Neural progenitor cell (in vitro differentiated cells): ENCODE measurements at regions not wholly inside any gene's neighbourhood (a gene's known extent, or its start where the extent isn't known, plus 50 kb on each side); places are given as distances from the start of the nearest gene placed in this dataset.

Source experiments
- DNase-seq: peaks from one replicate; pipeline ENCODE4 v3.0.0-alpha.2; 2016; ENCODE audit warnings: low spot score
- H2AFZ ChIP-seq: fragments of 200-600 bp; sonication (generic); replicated peaks from 2 replicates; pipeline ENCODE4 v1.6.1; 2016; ENCODE audit warnings: antibody characterized with exemption
- H3F3A ChIP-seq: fragments of 200-600 bp; sonication (generic); 2 replicates; pipeline ENCODE4 v1.6.1; 2016; ENCODE audit warnings: antibody characterized with exemption, low read depth
- H3K27ac ChIP-seq: fragments of 200-600 bp; sonication (generic); 2 replicates; pipeline ENCODE4 v1.5.1; 2016; ENCODE audit warnings: mild to moderate bottlenecking
- H3K27me3 ChIP-seq: fragments of 200-600 bp; sonication (generic); 2 replicates; pipeline ENCODE4 v1.6.1; 2016; ENCODE audit warnings: mild to moderate bottlenecking, moderate library complexity
- H3K36me3 ChIP-seq: fragments of 200-600 bp; sonication (generic); 2 replicates; pipeline ENCODE4 v1.5.1; 2016
- H3K4me1 ChIP-seq: fragments of 200-600 bp; sonication (generic); 2 replicates; pipeline ENCODE4 v1.6.1; 2016; ENCODE audit warnings: mixed run types
- H3K4me2 ChIP-seq: fragments of 200-600 bp; sonication (generic); 2 replicates; pipeline ENCODE4 v1.6.1; 2016
- H3K4me3 ChIP-seq: fragments of 200-600 bp; sonication (generic); 2 replicates; pipeline ENCODE4 v1.5.1; 2016
- H3K79me2 ChIP-seq: fragments of 200-600 bp; sonication (generic); 2 replicates; pipeline ENCODE4 v1.6.1; 2016; ENCODE audit warnings: low read depth
- H3K9ac ChIP-seq: fragments of 200-600 bp; sonication (generic); 2 replicates; pipeline ENCODE4 v1.6.1; 2016
- H3K9me3 ChIP-seq: fragments of 200-600 bp; sonication (generic); 2 replicates; pipeline ENCODE4 v1.5.1; 2016; ENCODE audit warnings: low read depth
- H4K20me1 ChIP-seq: fragments of 200-600 bp; sonication (generic); 2 replicates; pipeline ENCODE4 v1.6.1; 2016; ENCODE audit warnings: low read depth
- H3K27ac Mint-ChIP-seq: 3 replicates; pipeline ENCODE4 v1.8.0; 2021; ENCODE audit warnings: mixed read lengths
- H3K27me3 Mint-ChIP-seq: 2 replicates; pipeline ENCODE4 v1.8.0; 2022; ENCODE audit warnings: low read depth, mild to moderate bottlenecking, inconsistent platforms, moderate library complexity, mixed read lengths; ENCODE audit not compliant: insufficient read depth
- H3K36me3 Mint-ChIP-seq: 3 replicates; pipeline ENCODE4 v1.8.0; 2021; ENCODE audit warnings: mixed read lengths
- H3K4me1 Mint-ChIP-seq: 3 replicates; pipeline ENCODE4 v1.8.0; 2021; ENCODE audit warnings: mixed read lengths
- H3K4me3 Mint-ChIP-seq: 3 replicates; pipeline ENCODE4 v1.8.0; 2021; ENCODE audit warnings: mild to moderate bottlenecking, moderate library complexity, mixed read lengths
- H3K9me3 Mint-ChIP-seq: 3 replicates; pipeline ENCODE4 v1.8.0; 2020; ENCODE audit warnings: mixed read lengths
- CTCF ChIP-seq: fragments of 200-600 bp; sonication (generic); IDR thresholded peaks from 2 replicates; pipeline ENCODE4 v1.5.1; 2017; ENCODE audit warnings: antibody characterized with exemption, mild to moderate bottlenecking
- EZH2 ChIP-seq: fragments of 200-600 bp; sonication (generic); IDR thresholded peaks from 2 replicates; pipeline ENCODE4 v1.6.1; 2017; ENCODE audit warnings: antibody characterized with exemption, mild to moderate bottlenecking, moderate library complexity
- EZH2phosphoT487 ChIP-seq: fragments of 200-600 bp; sonication (generic); IDR thresholded peaks from 2 replicates; pipeline ENCODE4 v1.6.1; 2017; ENCODE audit warnings: antibody characterized with exemption

GRCh38 chr16:48963901-48964615, 317.6 kb downstream of the CBLN1 start:
- H3K27ac Mint-ChIP-seq: no peak overlapping the region

GRCh38 chr16:48963306-48963705, 318.3 kb downstream of the CBLN1 start:
- Histone ChIP-seq H3K27ac (no peak overlapping the region), H3F3A (no peaks in the 10 kb centered on the region), H2AFZ (no peak overlapping the region), H4K20me1 (no peaks in the 10 kb centered on the region), H3K4me3 (no peak overlapping the region), H3K4me1 (no peaks in the 10 kb centered on the region), H3K27me3 (no peaks in the 10 kb centered on the region), H3K79me2 (no peaks in the 10 kb centered on the region), H3K9me3 (no peaks in the 10 kb centered on the region), H3K36me3 (no peaks in the 10 kb centered on the region), H3K9ac (no peak overlapping the region), H3K4me2 (no peak overlapping the region)
- H3K9me3 Mint-ChIP-seq: peaks cover 2% of the 10 kb centered on the region
- H3K4me1 Mint-ChIP-seq: peaks cover 12% of the 10 kb centered on the region
- H3K4me3 Mint-ChIP-seq: no peak overlapping the region
- no peak for DNase-seq
- no peak overlapping the region for H3K27ac Mint-ChIP-seq
- H3K27me3 Mint-ChIP-seq: peaks cover 17% of the 10 kb centered on the region
- no peaks in the 10 kb centered on the region for H3K36me3 Mint-ChIP-seq
- TF ChIP-seq CTCF (no peak), EZH2 (no peak), EZH2phosphoT487 (no peak)

More at GRCh38 chr16:48963901-48964615, 317.6 kb downstream of the CBLN1 start:
- Histone ChIP-seq H3F3A (no peaks in the 10 kb centered on the region), H2AFZ (no peak overlapping the region), H3K4me2 (no peak overlapping the region), H3K79me2 (no peaks in the 10 kb centered on the region), H3K4me3 (no peak overlapping the region), H3K27me3 (no peaks in the 10 kb centered on the region), H3K9ac (no peak overlapping the region), H3K36me3 (no peaks in the 10 kb centered on the region), H3K4me1 (no peaks in the 10 kb centered on the region), H4K20me1 (no peaks in the 10 kb centered on the region), H3K9me3 (no peaks in the 10 kb centered on the region), H3K27ac (no peak overlapping the region)
- H3K36me3 Mint-ChIP-seq: no peaks in the 10 kb centered on the region
- no peak overlapping the region for H3K4me3 Mint-ChIP-seq
- peaks cover 2% of the 10 kb centered on the region for H3K9me3 Mint-ChIP-seq
- H3K27me3 Mint-ChIP-seq: peaks cover 17% of the 10 kb centered on the region
- no peak for TF ChIP-seq EZH2phosphoT487
- no peak for TF ChIP-seq EZH2
- no peak for TF ChIP-seq CTCF
- H3K4me1 Mint-ChIP-seq: peaks cover 18% of the 10 kb centered on the region
- DNase-seq: no peak

DNA sequence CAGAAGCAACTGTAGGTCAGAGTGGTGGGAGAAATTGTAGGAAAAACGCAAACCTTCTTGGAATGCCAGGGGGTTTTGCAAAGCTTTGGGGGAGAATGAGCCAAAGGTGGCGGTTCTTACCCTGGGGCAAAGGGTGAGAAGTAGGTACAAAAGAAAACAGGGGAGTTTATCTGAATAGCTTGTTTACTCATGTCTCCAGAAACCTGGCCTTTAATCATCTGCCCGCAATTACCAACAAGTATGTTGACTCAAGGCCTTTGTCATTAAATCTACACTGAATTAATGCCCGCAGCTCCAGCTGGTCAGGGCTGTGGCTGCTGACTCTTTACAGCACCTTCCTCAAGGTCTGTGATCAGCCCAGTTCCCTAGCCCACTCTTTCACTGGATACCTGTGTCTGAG, 320.1 kb downstream of the CBLN1 start:
- Histone ChIP-seq H2AFZ (no peak overlapping the region), H3K4me1 (no peaks in the 10 kb centered on the region), H4K20me1 (no peaks in the 10 kb centered on the region), H3K9ac (no peak overlapping the region), H3K36me3 (no peaks in the 10 kb centered on the region), H3K79me2 (no peaks in the 10 kb centered on the region), H3K4me2 (no peak overlapping the region), H3F3A (no peaks in the 10 kb centered on the region), H3K9me3 (no peaks in the 10 kb centered on the region), H3K27ac (no peak overlapping the region), H3K4me3 (no peak overlapping the region), H3K27me3 (no peaks in the 10 kb centered on the region)
- Mint-ChIP-seq H3K27ac (no peak overlapping the region), H3K4me3 (no peak overlapping the region), H3K27me3 (peaks cover 17% of the 10 kb centered on the region), H3K4me1 (peaks cover 14% of the 10 kb centered on the region), H3K9me3 (peaks cover 2% of the 10 kb centered on the region), H3K36me3 (no peaks in the 10 kb centered on the region)
- TF ChIP-seq CTCF (no peak), EZH2phosphoT487 (no peak), EZH2 (no peak)
- DNase-seq: no peak
